ENCODE measurements at regions not wholly inside any gene's neighbourhood (a gene's known extent, or its start where the extent isn't known, plus 50 kb on each side); places are given as distances from the start of the nearest gene placed in this dataset.
"Not testable (repeated sequence)": the region's sequence is repeated elsewhere in the genome, so short reads cannot be mapped to it uniquely, and the experiment has no call there.

- no peak for DNase-seq
Observed at GRCh38 chr5:159657298-159657697, 259.0 kb upstream of the ADRA1B start.

GRCh38 chr5:159657771-159658170 is 258.5 kb upstream of the ADRA1B start:
- DNase-seq = no peak

- no peak for DNase-seq
Observed at GRCh38 chr5:159658266-159658925, 257.9 kb upstream of the ADRA1B start.

- no peak for DNase-seq
Observed at GRCh38 chr5:159660401-159660800, 255.9 kb upstream of the ADRA1B start.

- DNase-seq = no peak
Observed at GRCh38 chr5:159663986-159664385, 252.3 kb upstream of the ADRA1B start.

GRCh38 chr5:159667286-159667685 is 249.0 kb upstream of the ADRA1B start:
- no peak for DNase-seq

- no peak for DNase-seq
Observed at GRCh38 chr5:159668556-159668955, 247.7 kb upstream of the ADRA1B start.

- DNase-seq = no peak
Observed at GRCh38 chr5:159669559-159669958, 246.7 kb upstream of the ADRA1B start.

- no peak for DNase-seq
Observed at GRCh38 chr5:159671886-159672285, 244.4 kb upstream of the ADRA1B start.

GRCh38 chr5:159673538-159673937 is 242.7 kb upstream of the ADRA1B start:
- no peak for DNase-seq

GRCh38 chr5:159678657-159679392 is 237.5 kb upstream of the ADRA1B start:
- DNase-seq = no peak

- DNase-seq = no peak
Observed at GRCh38 chr5:159680095-159680494, 236.2 kb upstream of the ADRA1B start.

- no peak for DNase-seq
Observed at GRCh38 chr5:159681661-159682060, 234.6 kb upstream of the ADRA1B start.

- no peak for DNase-seq
Observed at GRCh38 chr5:159682623-159683022, 233.7 kb upstream of the ADRA1B start.

GRCh38 chr5:159687892-159688291 is 228.4 kb upstream of the ADRA1B start:
- DNase-seq = not testable (repeated sequence)

- no peak for DNase-seq
Observed at GRCh38 chr5:159695741-159696294, 220.5 kb upstream of the ADRA1B start.

- DNase-seq = no peak
Observed at GRCh38 chr5:159697530-159697929, 218.8 kb upstream of the ADRA1B start.

- no peak for DNase-seq
Observed at GRCh38 chr5:159698322-159698721, 218.0 kb upstream of the ADRA1B start.

GRCh38 chr5:159700016-159700415 is 216.3 kb upstream of the ADRA1B start:
- DNase-seq = no peak

- DNase-seq = no peak
Observed at GRCh38 chr5:159702301-159702700, 214.0 kb upstream of the ADRA1B start.

GRCh38 chr5:159702826-159703225 is 213.5 kb upstream of the ADRA1B start:
- no peak for DNase-seq

- no peak for DNase-seq
Observed at GRCh38 chr5:159704160-159704559, 212.1 kb upstream of the ADRA1B start.

- no peak for DNase-seq
Observed at GRCh38 chr5:159705948-159706347, 210.3 kb upstream of the ADRA1B start.

GRCh38 chr5:159708090-159708489 is 208.2 kb upstream of the ADRA1B start:
- DNase-seq = no peak
